Lower leg skin (tissue), 4 donors: ENCODE measurements at regions not wholly inside any gene's neighbourhood (a gene's known extent, or its start where the extent isn't known, plus 50 kb on each side); places are given as distances from the start of the nearest gene placed in this dataset.

Source experiments
- DNase-seq, 2 donors: peaks; one replicate each; pipeline ENCODE4 v3.0.0-alpha.2; 2019; ENCODE audit warnings: low spot score in 2 of 2
- H3K4me3 ChIP-seq: fragments of 200-600 bp; sonication (generic); 2 replicates; pipeline ENCODE4 v1.5.1; 2017; ENCODE audit warnings: mild to moderate bottlenecking, low read depth; ENCODE audit not compliant: poor library complexity, severe bottlenecking
- CTCF ChIP-seq, 3 donors: fragments of 450-650 bp; IDR thresholded peaks; one replicate each; pipeline ENCODE4 v1.5.1; 2016; ENCODE audit warnings: antibody characterized with exemption in 3 of 3, mild to moderate bottlenecking in 3 of 3, moderate library complexity in 2 of 3
- POLR2A ChIP-seq, 2 donors: fragments of 450-650 bp; IDR thresholded peaks; one replicate each; pipeline ENCODE4 v1.6.1; 2016 to 2017; ENCODE audit warnings: antibody characterized with exemption in 2 of 2, mild to moderate bottlenecking in 1 of 2, moderate library complexity in 1 of 2
- WGBS, 2 donors: methylation state at CpG; one replicate each; pipeline ENCODE4 v1.1.5; 2018; 5-methylcytosine and 5-hydroxymethylcytosine counted together
- intact Hi-C: fragments of 100-400 bp; cut with DNase I; formaldehyde crosslinking; loops from one replicate; pipeline ENCODE4 v1.15.0; 2023; ENCODE audit warnings: low total_unique reads

- DNase-seq = no peak
- 27 to 33% methylated on average over 2 of the region's 2 CpGs for WGBS, 2 donors
These were observed 846.9 kb upstream of the ACVR2A start for GRCh38 chr2:146997945-146998344.

GRCh38 chr2:146997488-146997887 lies 847.3 kb upstream of the ACVR2A start:
- no peak for DNase-seq
- TF ChIP-seq CTCF (IDR thresholded peaks at IDR 0.05) (no peak), POLR2A (IDR thresholded peaks at IDR 0.05) (no peak)
- intact Hi-C loops = no loop called here
- H3K4me3 ChIP-seq = no peak overlapping the region

More at GRCh38 chr2:146997945-146998344, 846.9 kb upstream of the ACVR2A start:
- no peak for TF ChIP-seq POLR2A (IDR thresholded peaks at IDR 0.05)
- no peak for TF ChIP-seq CTCF (IDR thresholded peaks at IDR 0.05)
- no peak overlapping the region for H3K4me3 ChIP-seq
- intact Hi-C loops = no loop called here

DNA sequence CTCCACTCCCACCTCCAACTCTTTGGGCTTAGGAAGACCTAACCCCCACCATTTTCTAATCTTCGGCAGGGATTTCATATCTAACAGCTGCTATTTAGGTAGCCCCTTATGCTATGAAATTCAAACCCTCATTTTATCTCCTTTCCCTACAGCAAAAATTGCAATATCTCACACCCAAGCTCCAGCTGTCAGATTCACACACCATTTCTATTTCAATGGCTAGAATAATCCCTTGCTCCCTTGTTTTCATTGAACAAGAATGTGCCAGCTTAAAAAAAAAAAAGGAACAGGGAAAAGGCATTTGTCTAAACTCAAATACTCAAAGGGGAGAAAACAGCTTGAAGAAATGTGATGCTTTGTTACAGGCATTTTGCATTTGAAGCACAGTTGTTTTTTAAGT lies 850.6 kb upstream of the ACVR2A start:
- WGBS, 2 donors = 82 to 95% methylated on average over 1 of the region's 1 CpG
- intact Hi-C loops = no loop called here
- TF ChIP-seq CTCF (IDR thresholded peaks at IDR 0.05) = no peak
- no peak for TF ChIP-seq POLR2A (IDR thresholded peaks at IDR 0.05)
- H3K4me3 ChIP-seq = no peak overlapping the region
- DNase-seq = no peak

GRCh38 chr2:146992466-146992865 lies 852.4 kb upstream of the ACVR2A start:
- TF ChIP-seq CTCF (IDR thresholded peaks at IDR 0.05) = no peak
- TF ChIP-seq POLR2A (IDR thresholded peaks at IDR 0.05) = no peak
- no peak for DNase-seq
- 94 to 96% methylated on average over 2 of the region's 2 CpGs for WGBS, 2 donors
- no peak overlapping the region for H3K4me3 ChIP-seq
- intact Hi-C loops = no loop called here

DNA sequence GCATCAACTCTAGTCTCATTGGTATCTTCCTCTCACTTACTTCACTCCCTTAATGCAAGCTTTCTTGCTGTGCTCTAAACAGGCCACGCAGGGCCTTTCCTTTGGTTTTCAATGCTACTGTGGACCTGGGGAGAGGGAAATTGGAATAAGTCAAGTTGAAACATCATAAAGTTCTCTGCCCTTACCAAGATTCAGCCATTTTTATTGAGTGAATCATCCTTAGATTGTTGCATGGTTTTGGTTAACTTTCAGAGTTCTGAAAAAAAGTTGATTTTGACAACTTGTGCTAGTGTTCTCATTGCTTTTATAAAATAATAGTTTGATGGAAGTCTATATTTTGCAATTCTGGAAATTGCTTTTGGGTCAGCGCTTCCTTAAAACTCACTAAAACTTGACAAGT lies 852.8 kb upstream of the ACVR2A start:
- intact Hi-C loops = no loop called here
- DNase-seq = no peak
- WGBS, 2 donors = 91 to 95% methylated on average over 2 of the region's 2 CpGs
- H3K4me3 ChIP-seq = no peak overlapping the region
- no peak for TF ChIP-seq CTCF (IDR thresholded peaks at IDR 0.05)
- TF ChIP-seq POLR2A (IDR thresholded peaks at IDR 0.05) = no peak

GRCh38 chr2:146990311-146991054 lies 854.3 kb upstream of the ACVR2A start:
- DNase-seq = no peak
- no peak overlapping the region for H3K4me3 ChIP-seq
- TF ChIP-seq POLR2A (IDR thresholded peaks at IDR 0.05) (no peak), CTCF (IDR thresholded peaks at IDR 0.05) (no peak)
- intact Hi-C loops = no loop called here
- 52 to 57% methylated on average over 6 of the region's 6 CpGs for WGBS, 2 donors
